HG03558 (cell line): ENCODE measurements at regions not wholly inside any gene's neighbourhood (a gene's known extent, or its start where the extent isn't known, plus 50 kb on each side); places are given as distances from the start of the nearest gene placed in this dataset.
"Not testable (repeated sequence)": the region's sequence is repeated elsewhere in the genome, so short reads cannot be mapped to it uniquely, and the experiment has no call there.

Source experiments
- ATAC-seq: cut with Tn5 transposase; IDR thresholded peaks from one replicate; pipeline ENCODE4 v1.9.1; 2021; ENCODE audit warnings: moderate number of reproducible peaks; ENCODE audit not compliant: unreplicated experiment; ENCODE audit errors: extremely low read depth

DNA sequence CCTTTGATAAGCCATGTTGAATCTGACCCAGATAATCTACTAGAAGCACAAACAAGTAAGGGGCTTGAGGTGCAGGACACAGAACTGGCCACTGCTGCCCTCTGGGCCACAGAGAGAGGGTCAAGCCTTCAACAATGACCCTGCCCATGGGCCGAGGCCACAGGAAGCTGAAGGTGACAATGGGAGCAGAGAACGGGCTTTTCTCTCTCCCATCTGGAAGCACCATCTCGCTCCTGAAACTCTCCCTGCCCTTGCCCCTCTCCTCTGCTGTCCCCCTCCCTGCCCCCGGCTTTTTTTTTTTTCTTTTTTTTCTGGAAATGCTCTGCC, 133.1 kb upstream of the DUSP10 start:
- no peak for ATAC-seq

GRCh38 chr1:221874285-221875003, 132.6 kb upstream of the DUSP10 start:
- no peak for ATAC-seq

DNA sequence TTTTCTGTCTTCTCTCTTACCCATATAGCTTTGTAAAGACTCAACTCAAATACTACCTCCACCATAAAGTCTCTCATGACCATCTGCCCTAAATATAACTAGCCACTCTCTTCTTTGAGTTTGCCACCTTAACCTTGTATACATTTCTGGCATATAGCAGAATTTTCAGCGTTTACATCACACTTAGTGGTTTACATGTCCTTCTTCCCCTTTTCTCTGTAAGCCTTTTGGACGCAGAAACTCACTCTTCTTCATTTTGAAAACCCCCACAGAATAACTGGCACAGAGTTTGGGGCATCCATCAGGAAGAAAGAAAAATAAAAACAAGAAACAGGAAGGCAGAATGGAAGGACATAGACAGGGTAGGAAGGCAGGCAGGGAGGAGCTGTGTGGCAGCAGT, 131.8 kb upstream of the DUSP10 start:
- ATAC-seq: no peak

DNA sequence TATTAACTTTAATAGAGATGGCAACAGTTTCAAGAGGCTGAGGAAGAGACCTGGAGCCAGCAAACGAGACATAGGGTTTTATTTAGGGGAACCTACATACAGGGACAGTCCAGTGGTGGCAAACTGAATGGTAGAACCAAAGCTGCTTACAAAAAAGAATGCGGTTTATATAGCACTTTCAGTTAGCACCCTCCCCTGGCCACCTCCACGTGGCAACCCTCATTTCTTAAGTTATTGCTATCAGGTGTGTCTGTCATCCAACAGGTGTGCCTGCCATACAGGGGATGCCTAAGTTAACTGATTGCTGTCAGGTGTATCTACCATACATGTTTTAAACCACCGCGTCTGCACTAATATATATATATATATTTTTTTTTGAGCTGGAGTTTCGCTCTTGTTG, 129.2 kb upstream of the DUSP10 start:
- ATAC-seq: no peak

DNA sequence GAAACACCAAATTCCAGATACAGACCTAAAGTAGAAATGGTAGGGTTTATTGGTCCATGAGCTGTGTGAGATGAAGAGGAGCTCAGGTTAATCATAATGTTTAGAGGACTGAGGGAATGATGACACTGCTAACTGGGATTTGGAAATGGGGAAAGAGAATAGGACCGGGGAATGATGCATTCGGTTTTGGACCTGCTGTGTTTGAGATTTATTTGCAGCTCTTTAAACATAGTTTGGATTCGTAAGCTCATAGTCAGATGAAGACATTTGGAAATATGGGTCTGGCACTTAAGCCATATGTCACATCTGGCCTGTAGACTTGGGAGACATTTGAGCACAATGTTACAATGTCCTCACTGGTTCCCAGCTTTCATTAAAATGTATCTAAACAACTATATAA, 127.9 kb upstream of the DUSP10 start:
- ATAC-seq: no peak

DNA sequence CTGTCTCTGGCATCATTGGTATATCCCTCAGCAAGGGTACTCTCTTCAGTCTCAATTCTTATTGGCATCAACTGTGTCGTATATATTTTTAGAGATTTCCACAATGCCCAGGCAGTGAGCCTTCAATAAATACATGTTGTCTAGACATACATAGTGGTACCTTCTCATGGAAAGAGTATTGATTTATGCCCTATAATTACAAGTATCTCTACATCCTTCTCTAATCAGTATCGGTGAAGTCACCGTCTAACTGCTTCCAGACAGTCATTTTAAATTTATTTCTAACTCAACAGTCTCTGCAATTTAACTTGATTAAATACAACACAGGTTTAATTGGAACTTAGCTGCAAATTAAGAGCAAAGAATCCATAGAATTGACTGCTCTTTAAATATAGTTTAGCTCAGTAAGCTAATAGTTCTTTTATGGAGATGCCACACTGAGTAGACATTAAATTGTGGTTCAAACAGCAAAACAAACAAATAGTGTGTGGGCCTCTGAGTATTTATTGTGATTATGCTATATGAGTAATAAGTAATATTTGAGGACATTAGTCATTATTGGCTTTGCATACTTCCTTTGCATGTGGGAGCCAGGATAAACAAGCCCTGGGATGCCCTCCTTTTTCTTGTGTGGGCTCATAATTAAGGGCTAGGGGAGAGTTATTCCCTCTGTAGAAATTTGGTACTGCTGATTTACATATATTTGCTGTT, 126.9 kb upstream of the DUSP10 start:
- no peak for ATAC-seq

GRCh38 chr1:221867003-221867402, 125.1 kb upstream of the DUSP10 start:
- ATAC-seq: no peak

DNA sequence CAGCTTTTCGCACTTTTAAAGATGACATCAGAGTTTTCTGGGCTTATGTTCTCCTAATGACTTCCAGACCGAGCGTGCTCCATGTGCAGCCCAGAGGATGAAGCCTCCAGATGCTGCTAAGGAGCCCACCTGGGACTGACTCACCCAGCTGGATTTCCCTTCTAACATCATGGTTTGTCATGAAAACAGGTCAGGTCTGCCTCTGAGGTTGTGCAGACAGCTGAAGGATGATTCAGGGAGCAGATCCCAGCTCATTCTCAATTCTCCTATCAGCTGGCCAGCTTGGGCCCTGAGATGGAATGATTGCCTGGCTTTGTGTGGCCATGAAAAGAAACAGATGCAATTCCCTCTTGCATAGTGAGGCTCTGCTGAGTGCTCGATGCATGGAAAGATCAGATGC, 123.9 kb upstream of the DUSP10 start:
- no peak for ATAC-seq

GRCh38 chr1:221863635-221864034, 121.7 kb upstream of the DUSP10 start:
- ATAC-seq: no peak

DNA sequence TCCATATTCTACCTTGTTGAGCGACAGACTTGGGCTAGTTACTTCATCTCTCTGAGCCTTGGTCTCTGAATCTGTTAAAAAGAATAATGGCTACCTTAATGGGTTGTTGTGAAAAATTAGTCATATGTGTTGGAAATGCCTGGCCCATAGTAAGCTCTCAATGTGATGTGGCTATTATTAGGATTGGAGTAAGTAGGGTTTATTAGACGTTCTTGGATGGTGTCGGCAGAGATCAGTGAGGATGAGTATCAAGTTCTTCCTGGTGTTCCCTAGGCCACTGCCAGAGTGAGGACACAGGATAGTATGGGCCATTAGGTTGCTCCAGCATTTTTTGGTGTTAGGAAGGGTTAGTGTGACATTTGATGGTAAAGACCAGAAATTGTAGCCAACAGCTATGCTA, 121.1 kb upstream of the DUSP10 start:
- no peak for ATAC-seq

DNA sequence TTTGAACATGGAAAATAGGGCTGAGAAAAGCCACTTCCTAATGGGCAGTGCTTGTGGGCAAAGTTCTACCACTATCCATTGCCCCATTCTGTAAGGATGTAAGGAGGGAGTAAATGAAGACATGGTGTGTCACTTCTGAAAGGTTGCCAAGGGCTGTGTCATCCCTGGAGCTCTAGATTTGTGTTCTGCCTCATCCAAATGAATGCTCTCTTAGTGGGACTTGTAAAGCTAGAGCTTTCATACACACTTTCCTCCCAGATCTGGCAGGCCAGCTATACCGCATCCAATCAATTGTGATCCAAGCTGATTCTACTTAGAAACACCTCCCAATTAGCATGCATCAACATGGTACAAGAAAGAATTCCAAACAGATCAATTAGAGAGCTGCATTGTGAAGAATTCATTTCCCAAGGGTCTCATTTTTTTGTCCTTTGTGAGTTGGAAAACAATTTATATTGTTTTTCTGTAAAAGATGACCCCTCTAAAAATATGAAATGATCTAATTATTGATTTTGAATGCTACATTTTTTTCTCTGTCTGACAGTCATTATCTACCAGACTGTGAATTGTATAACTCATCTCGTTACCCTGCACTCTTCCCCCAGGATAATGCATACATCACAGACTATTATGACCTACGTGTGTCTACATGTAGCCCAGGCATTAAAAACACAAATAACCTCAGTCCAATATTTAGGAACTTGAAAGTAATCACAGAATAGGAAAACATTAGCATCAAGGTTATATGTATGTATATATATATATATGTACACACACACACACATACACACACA, 117.1 kb upstream of the DUSP10 start:
- ATAC-seq: no peak

DNA sequence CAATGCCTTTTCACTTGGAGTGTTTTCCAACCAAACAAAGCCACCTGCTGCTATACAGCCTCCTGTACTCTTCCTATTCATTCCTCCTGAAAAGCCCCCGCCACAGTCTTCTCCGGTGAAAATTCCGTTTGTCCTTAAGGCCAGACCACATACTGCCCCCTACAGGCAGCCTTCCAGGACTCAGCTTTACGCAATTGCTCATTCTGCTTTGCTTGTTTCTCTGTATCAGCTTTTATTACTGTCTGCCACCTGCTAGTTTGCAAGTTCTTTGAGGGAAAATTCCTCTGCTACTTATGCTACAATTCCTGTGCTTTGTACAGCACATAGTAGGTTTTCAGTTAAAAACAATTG, 115.2 kb upstream of the DUSP10 start:
- not testable (repeated sequence) for ATAC-seq

- ATAC-seq: no peak
Observed at GRCh38 chr1:221856228-221857093, 114.6 kb upstream of the DUSP10 start.

DNA sequence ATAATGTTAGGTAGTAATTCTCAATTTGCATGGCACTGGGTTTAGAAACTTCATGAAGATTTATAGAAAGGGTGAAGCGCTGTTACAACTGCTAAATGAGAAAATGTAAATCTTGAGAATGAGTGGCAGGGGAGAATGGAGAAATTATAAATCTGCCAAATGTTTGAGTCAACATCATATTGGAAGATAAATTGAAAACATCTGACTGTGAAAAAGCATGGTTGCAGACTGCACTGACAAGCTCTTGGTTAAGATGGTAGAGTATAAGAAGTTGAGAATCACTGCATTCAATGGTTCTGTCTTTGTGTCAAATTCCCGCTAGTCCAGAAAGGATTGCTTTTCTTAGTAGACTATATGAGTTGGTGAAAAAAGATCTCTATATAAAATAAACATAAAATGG, 113.3 kb upstream of the DUSP10 start:
- no peak for ATAC-seq

- ATAC-seq: no peak
Observed at GRCh38 chr1:221851336-221851735, 109.4 kb upstream of the DUSP10 start.

GRCh38 chr1:221850470-221851187, 108.7 kb upstream of the DUSP10 start:
- no peak for ATAC-seq

DNA sequence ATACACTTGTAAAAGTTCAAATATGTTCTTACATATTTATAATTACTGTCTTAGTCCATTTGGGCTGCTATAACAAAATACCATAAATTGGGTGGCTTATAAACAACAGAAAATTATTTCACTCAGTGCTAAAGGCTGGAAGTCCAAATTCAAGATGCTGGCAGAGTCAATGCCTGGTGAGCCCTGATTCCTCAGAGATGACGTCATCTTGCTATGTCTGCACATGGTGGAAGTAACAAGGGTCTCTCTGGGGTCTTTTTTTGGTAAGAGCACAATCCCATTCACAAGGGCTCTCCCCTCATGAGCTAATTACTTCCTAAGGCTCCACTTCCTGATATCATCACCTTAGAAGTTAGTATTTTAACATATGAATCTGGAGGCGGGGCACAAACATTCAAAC, 108.0 kb upstream of the DUSP10 start:
- ATAC-seq: no peak

DNA sequence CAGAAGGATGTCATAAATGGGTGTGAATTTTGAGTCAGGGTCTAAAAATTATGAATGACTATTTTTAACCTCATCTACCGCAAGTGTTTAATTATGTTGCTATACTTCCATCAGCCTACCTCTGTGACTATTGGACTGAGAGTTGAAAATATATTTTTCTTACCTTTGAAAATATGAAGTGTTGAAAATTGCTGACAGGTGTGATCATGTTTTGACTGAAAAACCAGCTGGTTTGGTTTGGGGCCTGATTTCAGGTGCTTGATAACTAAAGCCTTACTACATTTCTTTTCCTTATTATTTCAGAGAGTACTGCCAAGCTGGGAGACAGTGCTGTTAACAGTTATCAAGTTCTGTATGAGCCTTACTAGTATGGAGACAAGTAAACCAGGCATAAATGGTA, 107.2 kb upstream of the DUSP10 start:
- no peak for ATAC-seq

GRCh38 chr1:221847676-221848075, 105.8 kb upstream of the DUSP10 start:
- ATAC-seq: no peak
